ENCODE measurements at regions not wholly inside any gene's neighbourhood (a gene's known extent, or its start where the extent isn't known, plus 50 kb on each side); places are given as distances from the start of the nearest gene placed in this dataset.
A peak's percentile ranks its signal among the peaks of the same experiment; 100 is the strongest.
"Not testable (repeated sequence)": the region's sequence is repeated elsewhere in the genome, so short reads cannot be mapped to it uniquely, and the experiment has no call there.

GRCh38 chr1:166626711-166627110, 212.6 kb upstream of the POGK start:
- DNase-seq = no peak
- Histone ChIP-seq H3K36me3 (replicated peaks; ENCODE audit: control insufficient read depth, insufficient read depth, low read length) (no peaks in the 10 kb centered on the region), H3K4me3 (ENCODE audit: insufficient read depth, low read depth, low read length) (no peak overlapping the region)

GRCh38 chr1:166627558-166627957, 211.7 kb upstream of the POGK start:
- Histone ChIP-seq H3K4me3 (ENCODE audit: insufficient read depth, low read depth, low read length) (no peak overlapping the region), H3K36me3 (replicated peaks; ENCODE audit: control insufficient read depth, insufficient read depth, low read length) (no peaks in the 10 kb centered on the region), H3K27me3 (ENCODE audit: control insufficient read depth, insufficient read depth, low read length) (no peaks in the 10 kb centered on the region)
- peak; percentile 1 for DNase-seq

More at GRCh38 chr1:166626711-166627110, 212.6 kb upstream of the POGK start:
- no peaks in the 10 kb centered on the region for H3K27me3 ChIP-seq (ENCODE audit: control insufficient read depth, insufficient read depth, low read length)

GRCh38 chr1:166628259-166628658, 211.0 kb upstream of the POGK start:
- no peak for DNase-seq
- H3K4me3 ChIP-seq (ENCODE audit: insufficient read depth, low read depth, low read length) = no peak overlapping the region

GRCh38 chr1:166629946-166630345, 209.3 kb upstream of the POGK start:
- Histone ChIP-seq H3K4me3 (ENCODE audit: insufficient read depth, low read depth, low read length) (no peak overlapping the region), H3K27me3 (ENCODE audit: control insufficient read depth, insufficient read depth, low read length) (no peaks in the 10 kb centered on the region; the same call in 1 of the 2 replicates), H3K36me3 (replicated peaks; ENCODE audit: control insufficient read depth, insufficient read depth, low read length) (no peaks in the 10 kb centered on the region)
- no peak for DNase-seq

More at GRCh38 chr1:166628259-166628658, 211.0 kb upstream of the POGK start:
- no peaks in the 10 kb centered on the region for H3K27me3 ChIP-seq (ENCODE audit: control insufficient read depth, insufficient read depth, low read length)
- H3K36me3 ChIP-seq (replicated peaks; ENCODE audit: control insufficient read depth, insufficient read depth, low read length) = no peaks in the 10 kb centered on the region

- Histone ChIP-seq H3K27me3 (ENCODE audit: control insufficient read depth, insufficient read depth, low read length) (no peaks in the 10 kb centered on the region; the same call in 1 of the 2 replicates), H3K4me3 (ENCODE audit: insufficient read depth, low read depth, low read length) (no peak overlapping the region), H3K36me3 (replicated peaks; ENCODE audit: control insufficient read depth, insufficient read depth, low read length) (no peaks in the 10 kb centered on the region)
- DNase-seq = no peak
Observed at GRCh38 chr1:166630369-166630768, 208.9 kb upstream of the POGK start.

- no peak for DNase-seq
- Histone ChIP-seq H3K4me3 (ENCODE audit: insufficient read depth, low read depth, low read length) (no peak overlapping the region), H3K27me3 (ENCODE audit: control insufficient read depth, insufficient read depth, low read length) (no peaks in the 10 kb centered on the region; the same call in 1 of the 2 replicates), H3K36me3 (replicated peaks; ENCODE audit: control insufficient read depth, insufficient read depth, low read length) (no peaks in the 10 kb centered on the region)
Observed at GRCh38 chr1:166638137-166638536, 201.1 kb upstream of the POGK start.

DNA sequence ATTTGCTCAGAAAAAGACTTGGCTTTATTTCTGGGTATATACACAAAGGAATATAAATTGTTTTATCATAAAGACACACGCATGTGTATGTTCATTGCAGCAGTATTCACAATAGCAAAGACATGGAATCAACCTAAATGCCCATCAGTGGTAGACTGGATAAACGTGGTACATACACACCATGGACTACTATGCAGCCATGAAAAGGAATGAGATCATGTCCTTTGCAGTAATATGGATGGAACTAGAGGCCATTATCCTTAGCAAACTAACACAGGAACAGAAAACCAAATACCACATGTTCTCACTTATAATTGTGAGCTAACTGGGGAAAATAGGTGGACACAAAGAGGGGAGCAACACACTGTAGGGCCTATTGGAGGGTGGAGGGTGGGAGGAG, 182.0 kb upstream of the POGK start:
- H3K4me3 ChIP-seq (ENCODE audit: insufficient read depth, low read depth, low read length); H3K36me3 ChIP-seq (replicated peaks; ENCODE audit: control insufficient read depth, insufficient read depth, low read length); H3K27me3 ChIP-seq (ENCODE audit: control insufficient read depth, insufficient read depth, low read length); DNase-seq: not testable (repeated sequence)

DNA sequence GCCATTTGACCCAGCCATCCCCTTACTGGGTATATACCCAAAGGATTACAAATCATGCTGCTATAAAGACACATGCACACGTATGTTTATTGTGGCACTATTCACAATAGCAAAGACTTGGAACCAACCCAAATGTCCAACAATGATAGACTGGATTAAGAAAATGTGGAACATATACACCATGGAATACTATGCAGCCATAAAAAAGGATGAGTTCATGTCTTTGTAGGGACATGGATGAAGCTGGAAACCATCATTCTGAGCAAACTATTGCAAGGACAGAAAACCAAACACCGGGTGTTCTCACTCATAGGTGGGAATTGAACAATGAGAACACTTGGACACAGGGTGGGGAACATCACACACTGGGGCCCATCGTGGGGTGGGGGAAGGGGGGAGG, 172.5 kb upstream of the POGK start:
- not testable (repeated sequence) for DNase-seq; H3K4me3 ChIP-seq (ENCODE audit: insufficient read depth, low read depth, low read length)

GRCh38 chr1:166667600-166667999, 171.7 kb upstream of the POGK start:
- not testable (repeated sequence) for H3K4me3 ChIP-seq (ENCODE audit: insufficient read depth, low read depth, low read length); DNase-seq; H3K36me3 ChIP-seq (replicated peaks; ENCODE audit: control insufficient read depth, insufficient read depth, low read length); H3K27me3 ChIP-seq (ENCODE audit: control insufficient read depth, insufficient read depth, low read length)

More for the DNA sequence above, 172.5 kb upstream of the POGK start:
- not testable (repeated sequence) for H3K36me3 ChIP-seq (replicated peaks; ENCODE audit: control insufficient read depth, insufficient read depth, low read length); H3K27me3 ChIP-seq (ENCODE audit: control insufficient read depth, insufficient read depth, low read length)

GRCh38 chr1:166671627-166672026, 167.6 kb upstream of the POGK start:
- H3K4me3 ChIP-seq (ENCODE audit: insufficient read depth, low read depth, low read length) = no peak overlapping the region
- H3K27me3 ChIP-seq (ENCODE audit: control insufficient read depth, insufficient read depth, low read length) = no peaks in the 10 kb centered on the region
- DNase-seq = no peak
- H3K36me3 ChIP-seq (replicated peaks; ENCODE audit: control insufficient read depth, insufficient read depth, low read length) = no peaks in the 10 kb centered on the region

- no peak for DNase-seq
- Histone ChIP-seq H3K4me3 (ENCODE audit: insufficient read depth, low read depth, low read length) (no peak overlapping the region), H3K36me3 (replicated peaks; ENCODE audit: control insufficient read depth, insufficient read depth, low read length) (no peaks in the 10 kb centered on the region), H3K27me3 (ENCODE audit: control insufficient read depth, insufficient read depth, low read length) (no peaks in the 10 kb centered on the region)
Observed at GRCh38 chr1:166673722-166674121, 165.6 kb upstream of the POGK start.

GRCh38 chr1:166675213-166675612, 164.1 kb upstream of the POGK start:
- DNase-seq = no peak
- Histone ChIP-seq H3K27me3 (ENCODE audit: control insufficient read depth, insufficient read depth, low read length) (no peaks in the 10 kb centered on the region), H3K36me3 (replicated peaks; ENCODE audit: control insufficient read depth, insufficient read depth, low read length) (no peaks in the 10 kb centered on the region), H3K4me3 (ENCODE audit: insufficient read depth, low read depth, low read length) (no peak overlapping the region)

- DNase-seq = no peak
- H3K36me3 ChIP-seq (replicated peaks; ENCODE audit: control insufficient read depth, insufficient read depth, low read length) = no peaks in the 10 kb centered on the region
- H3K27me3 ChIP-seq (ENCODE audit: control insufficient read depth, insufficient read depth, low read length) = no peaks in the 10 kb centered on the region
- no peak overlapping the region for H3K4me3 ChIP-seq (ENCODE audit: insufficient read depth, low read depth, low read length)
Observed at GRCh38 chr1:166676981-166677380, 162.3 kb upstream of the POGK start.

DNA sequence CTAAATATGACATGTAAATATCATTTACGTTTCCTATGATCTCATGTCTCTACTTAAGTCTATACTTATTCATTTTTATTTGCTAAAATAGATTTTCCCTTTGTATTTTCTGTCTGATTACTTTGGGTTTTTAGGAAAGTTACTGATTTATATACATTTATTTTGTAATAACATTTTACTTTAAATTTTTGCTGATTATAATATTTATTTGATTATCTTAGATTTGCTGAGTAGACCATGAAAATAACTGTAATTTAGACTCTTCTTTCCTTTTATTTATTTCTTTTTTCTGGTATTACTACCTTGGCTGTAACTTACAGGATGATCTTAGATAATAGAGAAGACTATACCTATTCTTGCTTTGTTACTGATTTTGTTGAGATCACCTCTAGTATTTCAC, 159.9 kb upstream of the POGK start:
- no peak overlapping the region for H3K4me3 ChIP-seq (ENCODE audit: insufficient read depth, low read depth, low read length)
- no peaks in the 10 kb centered on the region for H3K27me3 ChIP-seq (ENCODE audit: control insufficient read depth, insufficient read depth, low read length)
- DNase-seq = no peak
- H3K36me3 ChIP-seq (replicated peaks; ENCODE audit: control insufficient read depth, insufficient read depth, low read length) = no peaks in the 10 kb centered on the region

DNA sequence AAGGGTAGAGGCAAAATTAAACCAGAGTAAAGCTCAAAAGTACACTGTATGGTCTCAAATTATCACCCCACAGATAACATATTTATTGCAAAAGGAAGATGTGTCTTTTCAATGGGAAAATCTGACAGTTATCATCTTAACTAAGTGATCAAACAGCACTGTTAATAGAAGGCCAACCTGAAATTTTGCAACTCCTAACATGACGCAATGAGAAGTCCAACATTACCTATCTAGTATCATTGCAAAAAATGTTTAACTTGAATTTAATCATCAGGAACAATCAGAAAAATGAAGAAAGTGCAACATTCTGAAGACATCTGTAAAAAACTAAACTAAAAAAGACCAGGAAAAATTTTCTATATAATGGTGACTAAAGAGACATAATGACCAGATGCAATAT, 156.7 kb upstream of the POGK start:
- Histone ChIP-seq H3K4me3 (ENCODE audit: insufficient read depth, low read depth, low read length) (no peak overlapping the region), H3K27me3 (ENCODE audit: control insufficient read depth, insufficient read depth, low read length) (no peaks in the 10 kb centered on the region)
- DNase-seq = no peak

GRCh38 chr1:166684669-166685068, 154.6 kb upstream of the POGK start:
- H3K36me3 ChIP-seq (replicated peaks; ENCODE audit: control insufficient read depth, insufficient read depth, low read length); H3K27me3 ChIP-seq (ENCODE audit: control insufficient read depth, insufficient read depth, low read length); H3K4me3 ChIP-seq (ENCODE audit: insufficient read depth, low read depth, low read length); DNase-seq: not testable (repeated sequence)

More for the DNA sequence above, 156.7 kb upstream of the POGK start:
- no peaks in the 10 kb centered on the region for H3K36me3 ChIP-seq (replicated peaks; ENCODE audit: control insufficient read depth, insufficient read depth, low read length)

All from H7 (cell line).